SH-SY5Y (cell line): ENCODE measurements at regions not wholly inside any gene's neighbourhood (a gene's known extent, or its start where the extent isn't known, plus 50 kb on each side); places are given as distances from the start of the nearest gene placed in this dataset.

Source experiments
- GATA2 ChIP-seq: IDR thresholded peaks from 2 replicates; pipeline ENCODE4 v1.6.1; 2011; ENCODE audit warnings: mild to moderate bottlenecking, low read depth, low read length
- GATA3 ChIP-seq: IDR thresholded peaks from 2 replicates; pipeline ENCODE4 v1.6.1; 2011; ENCODE audit warnings: low read depth, mild to moderate bottlenecking, low read length, moderate library complexity

DNA sequence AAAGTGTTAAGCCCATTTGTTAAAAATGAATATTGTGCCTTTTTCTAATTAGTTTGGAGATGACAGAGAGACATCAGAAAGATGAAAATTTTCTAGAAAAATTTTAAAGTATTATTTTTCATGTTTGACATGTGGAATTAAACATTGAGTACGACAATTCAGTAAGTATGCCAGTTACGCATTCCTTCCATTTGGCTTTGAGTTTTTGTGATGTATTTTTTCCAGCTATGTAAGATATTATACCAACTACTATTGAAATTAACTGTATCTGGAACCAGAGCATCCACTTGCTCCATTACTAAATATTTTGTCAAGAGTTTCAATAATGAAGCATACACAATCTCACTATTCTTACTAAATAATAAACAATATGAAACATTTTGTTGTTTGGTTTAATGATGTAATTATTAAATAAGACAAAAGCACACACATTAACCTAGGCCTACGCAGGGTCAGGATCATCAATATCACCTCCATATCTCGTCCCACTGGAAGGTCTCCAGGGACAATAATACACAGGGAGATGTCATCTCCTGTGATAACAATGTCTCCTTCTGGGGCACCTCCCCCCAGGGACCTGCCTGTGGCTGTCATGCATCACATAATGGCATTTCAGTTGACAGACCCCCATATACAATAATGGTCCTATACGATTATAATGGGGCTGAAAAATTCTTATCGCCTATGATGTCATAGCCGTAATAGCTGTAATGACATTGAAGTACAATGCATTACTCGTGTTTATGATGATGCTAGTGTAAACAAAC lies 274.1 kb downstream of the REEP3 start:
- TF ChIP-seq GATA2 (peak; percentile 47; the same call in 1 of the 2 replicates), GATA3 (no peak; the same call in 1 of the 2 replicates)
